ENCODE measurements at regions not wholly inside any gene's neighbourhood (a gene's known extent, or its start where the extent isn't known, plus 50 kb on each side); places are given as distances from the start of the nearest gene placed in this dataset.

- no peaks in the 10 kb centered on the region for H3K36me3 ChIP-seq (ENCODE audit: control insufficient read depth in 2 of 2, insufficient read depth in 2 of 2, low read length in 2 of 2)
These were observed 273.9 kb upstream of the CHD6 start for GRCh38 chr20:41892031-41892430.

GRCh38 chr20:41889844-41890224 lies 271.7 kb upstream of the CHD6 start:
- H3K27ac ChIP-seq (ENCODE audit: low read depth in 2 of 2, low read length in 2 of 2): no peak overlapping the region
- no peaks in the 10 kb centered on the region for H3K9me3 ChIP-seq (ENCODE audit: control insufficient read depth in 2 of 2, low read length in 2 of 2)
- no peak overlapping the region for H3K9ac ChIP-seq (ENCODE audit: low read depth in 1 of 2, low read length in 2 of 2)
- no peak overlapping the region for H3K4me3 ChIP-seq (ENCODE audit: low read length in 2 of 2)
- no peaks in the 10 kb centered on the region for H3K4me1 ChIP-seq (ENCODE audit: control insufficient read depth in 2 of 2, insufficient read depth in 2 of 2, low read length in 2 of 2)
- H3K36me3 ChIP-seq (ENCODE audit: control insufficient read depth in 2 of 2, insufficient read depth in 2 of 2, low read length in 2 of 2): no peaks in the 10 kb centered on the region
- H3K27me3 ChIP-seq (ENCODE audit: control insufficient read depth in 2 of 2, insufficient read depth in 2 of 2, low read length in 2 of 2): no peaks in the 10 kb centered on the region

More at GRCh38 chr20:41892031-41892430, 273.9 kb upstream of the CHD6 start:
- H3K4me1 ChIP-seq (ENCODE audit: control insufficient read depth in 2 of 2, insufficient read depth in 2 of 2, low read length in 2 of 2): no peaks in the 10 kb centered on the region
- no peak overlapping the region for H3K27ac ChIP-seq (ENCODE audit: low read depth in 2 of 2, low read length in 2 of 2)
- H3K9me3 ChIP-seq (ENCODE audit: control insufficient read depth in 2 of 2, low read length in 2 of 2): no peaks in the 10 kb centered on the region
- no peaks in the 10 kb centered on the region for H3K27me3 ChIP-seq (ENCODE audit: control insufficient read depth in 2 of 2, insufficient read depth in 2 of 2, low read length in 2 of 2)
- no peak overlapping the region for H3K9ac ChIP-seq (ENCODE audit: low read depth in 1 of 2, low read length in 2 of 2)
- no peak overlapping the region for H3K4me3 ChIP-seq (ENCODE audit: low read length in 2 of 2)

GRCh38 chr20:41889126-41889843 lies 271.1 kb upstream of the CHD6 start:
- no peak overlapping the region for H3K4me3 ChIP-seq (ENCODE audit: low read length in 2 of 2)
- H3K9ac ChIP-seq (ENCODE audit: low read depth in 1 of 2, low read length in 2 of 2): no peak overlapping the region
- H3K36me3 ChIP-seq (ENCODE audit: control insufficient read depth in 2 of 2, insufficient read depth in 2 of 2, low read length in 2 of 2): no peaks in the 10 kb centered on the region
- H3K9me3 ChIP-seq (ENCODE audit: control insufficient read depth in 2 of 2, low read length in 2 of 2): no peaks in the 10 kb centered on the region
- H3K27me3 ChIP-seq (ENCODE audit: control insufficient read depth in 2 of 2, insufficient read depth in 2 of 2, low read length in 2 of 2): no peaks in the 10 kb centered on the region
- no peaks in the 10 kb centered on the region for H3K4me1 ChIP-seq (ENCODE audit: control insufficient read depth in 2 of 2, insufficient read depth in 2 of 2, low read length in 2 of 2)
- no peak overlapping the region for H3K27ac ChIP-seq (ENCODE audit: low read depth in 2 of 2, low read length in 2 of 2)

GRCh38 chr20:41888434-41888833 lies 270.3 kb upstream of the CHD6 start:
- no peak overlapping the region for H3K9ac ChIP-seq (ENCODE audit: low read depth in 1 of 2, low read length in 2 of 2)
- no peak overlapping the region for H3K27ac ChIP-seq (ENCODE audit: low read depth in 2 of 2, low read length in 2 of 2)
- H3K4me3 ChIP-seq (ENCODE audit: low read length in 2 of 2): no peak overlapping the region
- H3K27me3 ChIP-seq (ENCODE audit: control insufficient read depth in 2 of 2, insufficient read depth in 2 of 2, low read length in 2 of 2): no peaks in the 10 kb centered on the region
- H3K9me3 ChIP-seq (ENCODE audit: control insufficient read depth in 2 of 2, low read length in 2 of 2): no peaks in the 10 kb centered on the region
- no peaks in the 10 kb centered on the region for H3K4me1 ChIP-seq (ENCODE audit: control insufficient read depth in 2 of 2, insufficient read depth in 2 of 2, low read length in 2 of 2)
- H3K36me3 ChIP-seq (ENCODE audit: control insufficient read depth in 2 of 2, insufficient read depth in 2 of 2, low read length in 2 of 2): no peaks in the 10 kb centered on the region

- Histone ChIP-seq H3K9ac (ENCODE audit: low read depth in 1 of 2, low read length in 2 of 2) (no peak overlapping the region), H3K9me3 (ENCODE audit: control insufficient read depth in 2 of 2, low read length in 2 of 2) (no peaks in the 10 kb centered on the region), H3K4me3 (ENCODE audit: low read length in 2 of 2) (no peak overlapping the region), H3K4me1 (ENCODE audit: control insufficient read depth in 2 of 2, insufficient read depth in 2 of 2, low read length in 2 of 2) (no peaks in the 10 kb centered on the region), H3K27ac (ENCODE audit: low read depth in 2 of 2, low read length in 2 of 2) (no peak overlapping the region), H3K27me3 (ENCODE audit: control insufficient read depth in 2 of 2, insufficient read depth in 2 of 2, low read length in 2 of 2) (no peaks in the 10 kb centered on the region), H3K36me3 (ENCODE audit: control insufficient read depth in 2 of 2, insufficient read depth in 2 of 2, low read length in 2 of 2) (no peaks in the 10 kb centered on the region)
These were observed 269.3 kb upstream of the CHD6 start for GRCh38 chr20:41887500-41887899.

- no peaks in the 10 kb centered on the region for H3K36me3 ChIP-seq (ENCODE audit: control insufficient read depth in 2 of 2, insufficient read depth in 2 of 2, low read length in 2 of 2)
- no peaks in the 10 kb centered on the region for H3K9me3 ChIP-seq (ENCODE audit: control insufficient read depth in 2 of 2, low read length in 2 of 2)
- no peak overlapping the region for H3K27ac ChIP-seq (ENCODE audit: low read depth in 2 of 2, low read length in 2 of 2)
- no peak overlapping the region for H3K4me3 ChIP-seq (ENCODE audit: low read length in 2 of 2)
- no peak overlapping the region for H3K9ac ChIP-seq (ENCODE audit: low read depth in 1 of 2, low read length in 2 of 2)
- no peaks in the 10 kb centered on the region for H3K27me3 ChIP-seq (ENCODE audit: control insufficient read depth in 2 of 2, insufficient read depth in 2 of 2, low read length in 2 of 2)
- no peaks in the 10 kb centered on the region for H3K4me1 ChIP-seq (ENCODE audit: control insufficient read depth in 2 of 2, insufficient read depth in 2 of 2, low read length in 2 of 2)
These were observed 263.4 kb upstream of the CHD6 start for GRCh38 chr20:41881466-41882046.

- no peaks in the 10 kb centered on the region for H3K36me3 ChIP-seq (ENCODE audit: control insufficient read depth in 2 of 2, insufficient read depth in 2 of 2, low read length in 2 of 2)
- no peaks in the 10 kb centered on the region for H3K9me3 ChIP-seq (ENCODE audit: control insufficient read depth in 2 of 2, low read length in 2 of 2)
- no peak overlapping the region for H3K4me3 ChIP-seq (ENCODE audit: low read length in 2 of 2)
- no peaks in the 10 kb centered on the region for H3K4me1 ChIP-seq (ENCODE audit: control insufficient read depth in 2 of 2, insufficient read depth in 2 of 2, low read length in 2 of 2)
- H3K9ac ChIP-seq (ENCODE audit: low read depth in 1 of 2, low read length in 2 of 2): no peak overlapping the region
- no peak overlapping the region for H3K27ac ChIP-seq (ENCODE audit: low read depth in 2 of 2, low read length in 2 of 2)
- H3K27me3 ChIP-seq (ENCODE audit: control insufficient read depth in 2 of 2, insufficient read depth in 2 of 2, low read length in 2 of 2): no peaks in the 10 kb centered on the region
These were observed 260.9 kb upstream of the CHD6 start for GRCh38 chr20:41879123-41879522.

- Histone ChIP-seq H3K4me1 (ENCODE audit: control insufficient read depth in 2 of 2, insufficient read depth in 2 of 2, low read length in 2 of 2) (no peaks in the 10 kb centered on the region), H3K9ac (ENCODE audit: low read depth in 1 of 2, low read length in 2 of 2) (no peak overlapping the region), H3K9me3 (ENCODE audit: control insufficient read depth in 2 of 2, low read length in 2 of 2) (no peaks in the 10 kb centered on the region), H3K4me3 (ENCODE audit: low read length in 2 of 2) (no peak overlapping the region), H3K36me3 (ENCODE audit: control insufficient read depth in 2 of 2, insufficient read depth in 2 of 2, low read length in 2 of 2) (no peaks in the 10 kb centered on the region), H3K27me3 (ENCODE audit: control insufficient read depth in 2 of 2, insufficient read depth in 2 of 2, low read length in 2 of 2) (no peaks in the 10 kb centered on the region), H3K27ac (ENCODE audit: low read depth in 2 of 2, low read length in 2 of 2) (no peak overlapping the region)
These were observed 259.7 kb upstream of the CHD6 start for GRCh38 chr20:41877911-41878310.

- no peak overlapping the region for H3K27ac ChIP-seq (ENCODE audit: low read depth in 2 of 2, low read length in 2 of 2)
- H3K9ac ChIP-seq (ENCODE audit: low read depth in 1 of 2, low read length in 2 of 2): no peak overlapping the region
- H3K27me3 ChIP-seq (ENCODE audit: control insufficient read depth in 2 of 2, insufficient read depth in 2 of 2, low read length in 2 of 2): no peaks in the 10 kb centered on the region
- H3K9me3 ChIP-seq (ENCODE audit: control insufficient read depth in 2 of 2, low read length in 2 of 2): no peaks in the 10 kb centered on the region
- no peak overlapping the region for H3K4me3 ChIP-seq (ENCODE audit: low read length in 2 of 2)
- no peaks in the 10 kb centered on the region for H3K4me1 ChIP-seq (ENCODE audit: control insufficient read depth in 2 of 2, insufficient read depth in 2 of 2, low read length in 2 of 2)
- H3K36me3 ChIP-seq (ENCODE audit: control insufficient read depth in 2 of 2, insufficient read depth in 2 of 2, low read length in 2 of 2): no peaks in the 10 kb centered on the region
These were observed 256.5 kb upstream of the CHD6 start for GRCh38 chr20:41874658-41875057.

GRCh38 chr20:41872930-41873329 lies 254.8 kb upstream of the CHD6 start:
- no peak overlapping the region for H3K27ac ChIP-seq (ENCODE audit: low read depth in 2 of 2, low read length in 2 of 2)
- no peaks in the 10 kb centered on the region for H3K36me3 ChIP-seq (ENCODE audit: control insufficient read depth in 2 of 2, insufficient read depth in 2 of 2, low read length in 2 of 2)
- H3K4me1 ChIP-seq (ENCODE audit: control insufficient read depth in 2 of 2, insufficient read depth in 2 of 2, low read length in 2 of 2): no peaks in the 10 kb centered on the region
- H3K9ac ChIP-seq (ENCODE audit: low read depth in 1 of 2, low read length in 2 of 2): no peak overlapping the region
- H3K27me3 ChIP-seq (ENCODE audit: control insufficient read depth in 2 of 2, insufficient read depth in 2 of 2, low read length in 2 of 2): no peaks in the 10 kb centered on the region
- H3K9me3 ChIP-seq (ENCODE audit: control insufficient read depth in 2 of 2, low read length in 2 of 2): peaks cover 0 to 2% of the 10 kb centered on the region in 2 donors
- H3K4me3 ChIP-seq (ENCODE audit: low read length in 2 of 2): no peak overlapping the region

All from mucosa of rectum (tissue), 2 donors.